ENCODE measurements at regions not wholly inside any gene's neighbourhood (a gene's known extent, or its start where the extent isn't known, plus 50 kb on each side); places are given as distances from the start of the nearest gene placed in this dataset.

GRCh38 chr17:65444049-65444448 is 117.4 kb downstream of the AXIN2 start:
- TF ChIP-seq FOXK2 (IDR thresholded peaks at IDR 0.05) (no peak), ELF4 (IDR thresholded peaks at IDR 0.05) (no peak), FOXA1 (IDR thresholded peaks at IDR 0.05) (no peak), CTBP1 (IDR thresholded peaks at IDR 0.05; ENCODE audit: borderline replicate concordance) (no peak), SP1 (IDR thresholded peaks at IDR 0.05) (no peak), L3MBTL2 (conservative IDR thresholded peaks at IDR 0.05) (no peak), BHLHE40 (IDR thresholded peaks at IDR 0.05; ENCODE audit: borderline replicate concordance) (no peak), SUZ12 (IDR thresholded peaks at IDR 0.05) (no peak), TARDBP (IDR thresholded peaks at IDR 0.05) (no peak), LEF1 (IDR thresholded peaks at IDR 0.05; ENCODE audit: borderline replicate concordance) (no peak)

Measured in HEK293T (cell line).